ENCODE measurements at regions not wholly inside any gene's neighbourhood (a gene's known extent, or its start where the extent isn't known, plus 50 kb on each side); places are given as distances from the start of the nearest gene placed in this dataset.

GRCh38 chr20:6504179-6504578, 263.3 kb upstream of the BMP2 start:
- no peak for TF ChIP-seq POLR2A (IDR thresholded peaks at IDR 0.05; ENCODE audit: low read length)
- TF ChIP-seq, protein P1, sequence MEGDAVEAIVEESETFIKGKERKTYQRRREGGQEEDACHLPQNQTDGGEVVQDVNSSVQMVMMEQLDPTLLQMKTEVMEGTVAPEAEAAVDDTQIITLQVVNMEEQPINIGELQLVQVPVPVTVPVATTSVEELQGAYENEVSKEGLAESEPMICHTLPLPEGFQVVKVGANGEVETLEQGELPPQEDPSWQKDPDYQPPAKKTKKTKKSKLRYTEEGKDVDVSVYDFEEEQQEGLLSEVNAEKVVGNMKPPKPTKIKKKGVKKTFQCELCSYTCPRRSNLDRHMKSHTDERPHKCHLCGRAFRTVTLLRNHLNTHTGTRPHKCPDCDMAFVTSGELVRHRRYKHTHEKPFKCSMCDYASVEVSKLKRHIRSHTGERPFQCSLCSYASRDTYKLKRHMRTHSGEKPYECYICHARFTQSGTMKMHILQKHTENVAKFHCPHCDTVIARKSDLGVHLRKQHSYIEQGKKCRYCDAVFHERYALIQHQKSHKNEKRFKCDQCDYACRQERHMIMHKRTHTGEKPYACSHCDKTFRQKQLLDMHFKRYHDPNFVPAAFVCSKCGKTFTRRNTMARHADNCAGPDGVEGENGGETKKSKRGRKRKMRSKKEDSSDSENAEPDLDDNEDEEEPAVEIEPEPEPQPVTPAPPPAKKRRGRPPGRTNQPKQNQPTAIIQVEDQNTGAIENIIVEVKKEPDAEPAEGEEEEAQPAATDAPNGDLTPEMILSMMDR (IDR thresholded peaks at IDR 0.05) = no peak
- TF ChIP-seq FOSB (CRISPR knock-in tag; IDR thresholded peaks at IDR 0.05) = no peak
- no peak for TF ChIP-seq BHLHE40 (IDR thresholded peaks at IDR 0.05; ENCODE audit: low read depth, low read length)
- TF ChIP-seq, protein P2, sequence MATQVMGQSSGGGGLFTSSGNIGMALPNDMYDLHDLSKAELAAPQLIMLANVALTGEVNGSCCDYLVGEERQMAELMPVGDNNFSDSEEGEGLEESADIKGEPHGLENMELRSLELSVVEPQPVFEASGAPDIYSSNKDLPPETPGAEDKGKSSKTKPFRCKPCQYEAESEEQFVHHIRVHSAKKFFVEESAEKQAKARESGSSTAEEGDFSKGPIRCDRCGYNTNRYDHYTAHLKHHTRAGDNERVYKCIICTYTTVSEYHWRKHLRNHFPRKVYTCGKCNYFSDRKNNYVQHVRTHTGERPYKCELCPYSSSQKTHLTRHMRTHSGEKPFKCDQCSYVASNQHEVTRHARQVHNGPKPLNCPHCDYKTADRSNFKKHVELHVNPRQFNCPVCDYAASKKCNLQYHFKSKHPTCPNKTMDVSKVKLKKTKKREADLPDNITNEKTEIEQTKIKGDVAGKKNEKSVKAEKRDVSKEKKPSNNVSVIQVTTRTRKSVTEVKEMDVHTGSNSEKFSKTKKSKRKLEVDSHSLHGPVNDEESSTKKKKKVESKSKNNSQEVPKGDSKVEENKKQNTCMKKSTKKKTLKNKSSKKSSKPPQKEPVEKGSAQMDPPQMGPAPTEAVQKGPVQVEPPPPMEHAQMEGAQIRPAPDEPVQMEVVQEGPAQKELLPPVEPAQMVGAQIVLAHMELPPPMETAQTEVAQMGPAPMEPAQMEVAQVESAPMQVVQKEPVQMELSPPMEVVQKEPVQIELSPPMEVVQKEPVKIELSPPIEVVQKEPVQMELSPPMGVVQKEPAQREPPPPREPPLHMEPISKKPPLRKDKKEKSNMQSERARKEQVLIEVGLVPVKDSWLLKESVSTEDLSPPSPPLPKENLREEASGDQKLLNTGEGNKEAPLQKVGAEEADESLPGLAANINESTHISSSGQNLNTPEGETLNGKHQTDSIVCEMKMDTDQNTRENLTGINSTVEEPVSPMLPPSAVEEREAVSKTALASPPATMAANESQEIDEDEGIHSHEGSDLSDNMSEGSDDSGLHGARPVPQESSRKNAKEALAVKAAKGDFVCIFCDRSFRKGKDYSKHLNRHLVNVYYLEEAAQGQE (IDR thresholded peaks at IDR 0.05) = no peak
- no peak for TF ChIP-seq USF2 (IDR thresholded peaks at IDR 0.05)
- TF ChIP-seq SREBF2 (IDR thresholded peaks at IDR 0.05) = no peak
- no peak for TF ChIP-seq MYC (IDR thresholded peaks at IDR 0.05; ENCODE audit: borderline replicate concordance, low read length)
- TF ChIP-seq RNF2 (IDR thresholded peaks at IDR 0.05; ENCODE audit: borderline replicate concordance, low read depth) = no peak
- no peak for TF ChIP-seq EP300 (IDR thresholded peaks at IDR 0.05)
- TF ChIP-seq, protein P3, sequence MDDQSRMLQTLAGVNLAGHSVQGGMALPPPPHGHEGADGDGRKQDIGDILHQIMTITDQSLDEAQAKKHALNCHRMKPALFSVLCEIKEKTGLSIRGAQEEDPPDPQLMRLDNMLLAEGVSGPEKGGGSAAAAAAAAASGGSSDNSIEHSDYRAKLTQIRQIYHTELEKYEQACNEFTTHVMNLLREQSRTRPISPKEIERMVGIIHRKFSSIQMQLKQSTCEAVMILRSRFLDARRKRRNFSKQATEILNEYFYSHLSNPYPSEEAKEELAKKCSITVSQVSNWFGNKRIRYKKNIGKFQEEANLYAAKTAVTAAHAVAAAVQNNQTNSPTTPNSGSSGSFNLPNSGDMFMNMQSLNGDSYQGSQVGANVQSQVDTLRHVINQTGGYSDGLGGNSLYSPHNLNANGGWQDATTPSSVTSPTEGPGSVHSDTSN (IDR thresholded peaks at IDR 0.05) = no peak
- TF ChIP-seq CEBPB (IDR thresholded peaks at IDR 0.05) = no peak
- no peak for TF ChIP-seq RAD21 (conservative IDR thresholded peaks at IDR 0.05 in 1 of 2, IDR thresholded peaks at IDR 0.05 in 1 of 2)
- no peak for TF ChIP-seq RFX5 (IDR thresholded peaks at IDR 0.05)

All from A549 (cell line).